Kidney tubule cell (primary cell): ENCODE measurements at regions not wholly inside any gene's neighbourhood (a gene's known extent, or its start where the extent isn't known, plus 50 kb on each side); places are given as distances from the start of the nearest gene placed in this dataset.

Source experiments
- DNase-seq: peaks from one replicate; pipeline ENCODE4 v3.0.0-alpha.2; 2018; ENCODE audit warnings: low spot score

GRCh38 chr14:87102811-87103378 lies 890.1 kb downstream of the GALC start:
- DNase-seq: peak; percentile 17

GRCh38 chr14:87097015-87097414 lies 896.0 kb downstream of the GALC start:
- DNase-seq: peak; percentile 17

- no peak for DNase-seq
Observed at GRCh38 chr14:87094913-87095312, 898.1 kb downstream of the GALC start.

- no peak for DNase-seq
Observed at GRCh38 chr14:87088588-87088987, 904.4 kb downstream of the GALC start.

- DNase-seq: no peak
Observed at GRCh38 chr14:87087881-87088280, 905.1 kb downstream of the GALC start.

- DNase-seq: no peak
Observed at GRCh38 chr14:87084908-87085307, 908.1 kb downstream of the GALC start.

GRCh38 chr14:87082917-87083316 lies 910.1 kb downstream of the GALC start:
- no peak for DNase-seq

- no peak for DNase-seq
Observed at GRCh38 chr14:87081004-87081403, 912.0 kb downstream of the GALC start.

GRCh38 chr14:87080146-87080545 lies 912.8 kb downstream of the GALC start:
- DNase-seq: no peak

- no peak for DNase-seq
Observed at GRCh38 chr14:87079416-87079815, 913.6 kb downstream of the GALC start.

GRCh38 chr14:87076922-87077321 lies 916.1 kb downstream of the GALC start:
- no peak for DNase-seq

GRCh38 chr14:87076146-87076545 lies 916.8 kb downstream of the GALC start:
- peak; percentile 52 for DNase-seq

GRCh38 chr14:87073880-87074570 lies 919.0 kb downstream of the GALC start:
- DNase-seq: no peak

- peak; percentile 81 for DNase-seq
Observed at GRCh38 chr14:87067591-87067990, 925.4 kb downstream of the GALC start.

- DNase-seq: no peak
Observed at GRCh38 chr14:87067061-87067460, 925.9 kb downstream of the GALC start.

- peak; percentile 17 for DNase-seq
Observed at GRCh38 chr14:87066221-87066817, 926.7 kb downstream of the GALC start.

- DNase-seq: no peak
Observed at GRCh38 chr14:87065366-87065765, 927.6 kb downstream of the GALC start.

GRCh38 chr14:87063181-87063580 lies 929.8 kb downstream of the GALC start:
- DNase-seq: no peak

- no peak for DNase-seq
Observed at GRCh38 chr14:87060405-87060804, 932.6 kb downstream of the GALC start.

- no peak for DNase-seq
Observed at GRCh38 chr14:87059060-87059839, 933.7 kb downstream of the GALC start.

- DNase-seq: no peak
Observed at GRCh38 chr14:87055007-87055406, 938.0 kb downstream of the GALC start.

GRCh38 chr14:87052646-87053225 lies 940.2 kb downstream of the GALC start:
- no peak for DNase-seq
